OCI-LY1 (cell line): ENCODE measurements at regions not wholly inside any gene's neighbourhood (a gene's known extent, or its start where the extent isn't known, plus 50 kb on each side); places are given as distances from the start of the nearest gene placed in this dataset.

Experiments
- CTCF ChIP-seq: fragments of 200-600 bp; sonication (generic), shearing (Covaris generic); IDR thresholded peaks from 2 replicates; pipeline ENCODE4 v1.5.1; 2017; ENCODE audit warnings: mild to moderate bottlenecking, antibody characterized with exemption, low read length, moderate library complexity, mixed read lengths
- EZH2 ChIP-seq: fragments of 200-600 bp; sonication (generic), shearing (Covaris generic); IDR thresholded peaks from 2 replicates; pipeline ENCODE4 v1.8.0; 2017; ENCODE audit warnings: borderline replicate concordance, mixed run types, mild to moderate bottlenecking, antibody characterized with exemption, low read length, moderate library complexity, mixed read lengths

GRCh38 chr5:54873691-54874090 is 111.7 kb downstream of the ESM1 start:
- TF ChIP-seq EZH2 (no peak), CTCF (no peak)
